ENCODE measurements at regions not wholly inside any gene's neighbourhood (a gene's known extent, or its start where the extent isn't known, plus 50 kb on each side); places are given as distances from the start of the nearest gene placed in this dataset.
"Not testable (repeated sequence)": the region's sequence is repeated elsewhere in the genome, so short reads cannot be mapped to it uniquely, and the experiment has no call there.

DNA sequence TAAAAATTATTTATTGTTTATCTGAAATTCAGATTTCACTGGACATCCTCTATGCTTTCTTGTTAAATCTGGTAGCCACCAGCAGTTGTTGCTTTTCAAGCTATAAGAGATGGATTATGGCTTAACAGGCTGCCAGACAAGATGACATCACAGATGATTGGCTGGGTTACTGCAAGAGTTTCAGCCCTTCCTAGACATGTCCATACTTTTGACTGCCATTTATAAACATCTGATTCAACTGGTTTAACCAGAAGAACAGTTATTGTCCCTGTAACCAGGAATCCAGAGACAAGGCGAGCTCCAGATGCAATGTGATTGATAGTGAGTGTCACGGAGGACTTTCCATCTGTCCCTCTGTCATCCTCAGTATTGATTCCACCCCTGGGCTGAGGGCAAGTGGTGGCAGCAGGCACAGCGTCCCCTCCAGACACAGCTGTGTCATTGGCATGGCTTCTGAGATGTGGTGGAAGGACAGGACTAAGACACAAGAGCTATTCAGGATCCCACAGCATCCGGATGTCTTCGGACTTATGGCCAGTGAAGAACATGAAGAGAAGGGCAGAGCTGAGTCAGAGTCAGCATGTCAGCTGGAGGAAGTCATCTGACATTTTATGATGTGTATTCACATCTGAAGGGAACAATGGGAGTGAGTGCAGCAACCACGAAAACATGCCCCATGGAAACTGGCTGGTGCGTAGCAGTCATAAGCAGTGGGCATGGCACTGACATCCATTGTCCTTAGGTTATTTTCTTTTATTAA lies 284.5 kb upstream of the CDYL start:
- DNase-seq (ENCODE audit: low spot score): peak; percentile 45

DNA sequence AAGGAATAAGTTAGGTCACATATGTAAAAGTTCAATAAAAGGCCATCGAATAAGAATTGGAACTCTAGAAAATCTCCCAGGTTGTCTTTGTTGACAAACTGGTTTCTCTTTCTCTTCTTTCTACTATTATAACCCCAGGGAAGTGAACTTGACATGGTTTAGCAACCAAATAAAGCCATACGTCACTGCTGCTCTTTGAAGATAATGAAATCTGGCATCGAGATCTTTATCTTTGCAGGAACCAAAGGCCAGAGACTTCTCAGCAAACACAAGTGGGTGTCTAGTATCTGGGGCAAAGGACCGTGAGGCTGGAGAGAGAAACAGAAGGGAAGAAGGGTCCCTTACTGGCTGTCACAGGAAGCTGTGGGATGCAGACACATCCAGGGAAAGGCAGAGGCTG lies 286.7 kb upstream of the CDYL start:
- DNase-seq (ENCODE audit: low spot score): no peak

DNA sequence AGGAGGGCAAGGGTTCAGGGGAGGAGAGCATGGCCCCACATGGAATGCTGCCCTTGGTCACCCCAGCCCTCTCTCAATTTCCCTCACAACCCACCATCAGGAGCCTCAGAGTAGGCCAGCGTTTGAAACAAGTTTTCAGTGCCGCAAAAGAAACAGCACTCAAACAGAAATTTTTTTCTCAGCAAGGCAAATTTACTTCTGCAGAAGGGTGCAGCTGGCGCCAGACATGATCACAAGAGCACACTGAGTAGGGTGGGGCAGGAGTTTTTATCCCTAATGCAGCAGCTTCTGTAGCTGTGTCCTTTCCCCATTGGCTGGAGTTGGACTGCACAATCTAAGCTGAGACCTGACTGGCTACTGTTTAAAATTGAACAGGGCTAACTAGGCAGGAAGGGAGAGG lies 287.8 kb upstream of the CDYL start:
- no peak for DNase-seq (ENCODE audit: low spot score)

DNA sequence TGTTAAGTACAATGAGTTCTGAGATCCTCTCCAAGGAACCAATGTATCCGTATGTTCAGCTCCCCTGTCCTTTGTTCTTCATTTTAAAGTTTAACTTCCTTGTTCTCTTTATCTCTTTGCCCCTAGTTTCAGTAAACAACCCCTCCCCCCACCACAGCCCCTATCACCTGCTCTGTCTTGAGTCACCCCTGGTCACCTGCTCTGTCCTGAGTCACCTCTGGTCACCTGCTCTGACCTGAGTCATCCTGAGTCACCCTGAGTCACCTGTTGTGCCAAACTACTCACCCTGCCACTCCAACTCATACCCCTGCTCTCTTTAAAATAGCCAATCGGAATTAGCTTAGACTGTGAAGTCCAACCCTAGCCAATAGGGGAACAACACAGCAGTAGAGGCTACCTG lies 288.7 kb upstream of the CDYL start:
- DNase-seq (ENCODE audit: low spot score): peak; percentile 93

DNA sequence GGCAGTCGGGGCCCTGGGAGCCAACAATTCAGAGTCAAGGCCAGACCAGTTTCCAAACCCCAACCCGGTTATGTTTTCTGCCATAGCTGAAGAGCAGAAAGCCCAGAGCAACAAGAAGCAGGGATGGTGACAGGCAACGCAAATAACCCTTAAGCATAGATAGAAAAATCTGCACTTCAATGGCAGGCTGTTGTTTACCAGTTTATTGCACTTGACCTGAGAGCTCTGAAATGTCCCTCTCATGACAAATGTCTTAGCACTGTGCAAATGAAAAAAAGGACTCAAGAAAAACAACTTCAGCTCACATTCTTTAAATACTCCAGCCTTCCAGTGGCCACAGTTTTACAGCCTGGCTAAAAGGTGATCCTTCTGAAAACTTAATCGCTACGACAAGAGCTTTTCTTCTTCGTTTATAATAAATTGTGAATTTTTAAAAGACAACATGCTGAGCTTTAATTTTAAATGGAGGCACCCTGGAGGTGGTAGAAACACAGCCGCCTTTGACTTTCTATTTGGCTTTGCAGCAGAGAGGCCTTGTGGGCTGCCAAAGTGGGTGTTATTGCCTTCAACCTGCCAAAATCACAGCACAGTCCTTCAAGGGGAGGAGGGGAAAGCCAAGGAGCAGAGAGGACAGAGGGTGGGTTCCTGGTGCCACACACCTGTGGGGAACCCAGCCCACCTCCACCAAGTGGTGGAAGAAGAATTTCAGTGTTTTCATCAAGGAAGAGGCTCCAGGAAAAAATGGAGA lies 289.5 kb upstream of the CDYL start:
- DNase-seq (ENCODE audit: low spot score): peak; percentile 27

DNA sequence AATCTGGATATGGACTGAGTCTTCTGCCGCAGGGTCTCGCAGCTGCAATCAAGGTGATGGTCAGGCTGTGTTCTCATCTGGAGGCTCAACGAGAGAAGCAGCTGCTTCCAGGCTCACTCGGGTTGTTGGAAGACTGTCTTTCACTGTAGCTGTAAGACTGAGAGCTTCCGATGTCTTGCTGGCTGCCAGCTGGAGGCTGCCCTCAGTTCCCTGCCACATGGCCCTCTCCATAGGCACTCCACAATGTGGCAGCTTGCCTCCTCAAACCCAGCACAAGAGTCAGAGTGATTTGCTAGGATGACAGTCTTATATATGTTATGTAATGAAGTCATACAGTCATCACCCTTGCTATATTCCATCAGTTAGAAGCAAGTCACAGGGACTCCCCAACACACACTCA lies 290.5 kb upstream of the CDYL start:
- DNase-seq (ENCODE audit: low spot score): no peak

DNA sequence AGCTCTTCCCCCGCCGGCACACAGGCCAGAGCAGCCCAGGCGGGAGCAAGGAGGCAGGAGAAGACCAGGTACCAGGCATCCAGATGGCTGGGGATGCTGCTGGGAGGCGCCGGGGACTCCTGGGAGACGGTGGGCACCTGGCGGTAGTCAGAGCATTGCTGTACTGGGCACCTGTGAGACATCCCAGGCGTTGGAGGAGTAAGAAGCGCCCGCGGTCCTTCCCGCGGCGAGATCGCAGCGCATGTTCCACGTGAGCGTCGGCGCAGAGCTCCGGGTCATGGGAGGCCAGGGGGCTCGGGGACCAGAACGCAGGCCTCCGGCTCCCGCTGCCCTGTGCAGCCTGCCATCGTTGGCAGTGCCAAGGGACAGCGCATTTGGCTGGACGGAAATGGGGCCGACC lies 293.7 kb upstream of the CDYL start:
- no peak for DNase-seq (ENCODE audit: low spot score)

DNA sequence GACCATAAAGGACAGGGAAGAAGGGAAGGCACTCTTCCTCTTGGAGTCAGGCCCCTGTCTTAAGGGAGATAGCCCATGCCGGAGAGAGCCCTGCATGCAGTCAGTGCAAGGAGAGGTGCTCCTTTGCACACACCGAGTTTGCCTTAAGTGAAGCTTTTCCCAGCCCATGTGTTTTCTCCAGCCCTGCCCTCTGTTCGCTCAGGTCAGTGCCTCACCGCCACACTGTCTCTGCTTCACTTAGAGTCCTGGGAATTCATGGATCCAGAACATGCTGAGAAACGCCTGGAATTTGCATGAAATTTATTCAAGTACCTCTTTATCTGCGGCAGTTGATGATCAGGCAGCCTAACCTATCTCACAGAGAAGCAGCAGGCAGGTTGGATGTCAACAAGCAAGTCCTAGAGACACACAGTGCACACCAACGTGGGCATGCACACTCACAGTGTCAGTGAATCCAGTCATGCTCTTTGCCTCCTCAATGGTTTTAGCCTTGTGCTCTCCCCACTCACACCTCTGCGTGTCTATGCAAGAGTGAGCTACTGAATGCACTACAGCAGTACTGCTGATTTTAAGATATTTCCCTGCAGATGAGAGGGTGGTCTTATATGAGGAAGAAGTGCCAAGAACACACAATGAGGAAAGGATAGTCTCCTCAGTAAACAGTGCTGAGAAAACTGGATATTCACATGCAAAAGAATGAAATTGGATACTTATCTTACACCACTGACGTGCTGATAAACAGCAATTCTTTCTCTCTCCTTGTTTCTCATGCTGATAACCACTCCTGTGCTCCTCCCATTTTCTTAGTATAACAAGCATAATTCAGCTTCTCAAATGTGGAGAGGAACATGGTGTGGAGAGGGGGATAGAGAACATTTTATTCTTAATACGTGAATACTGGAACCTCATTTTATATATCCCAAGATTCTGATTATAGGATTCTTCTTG lies 295.1 kb upstream of the CDYL start:
- no peak for DNase-seq (ENCODE audit: low spot score)

DNA sequence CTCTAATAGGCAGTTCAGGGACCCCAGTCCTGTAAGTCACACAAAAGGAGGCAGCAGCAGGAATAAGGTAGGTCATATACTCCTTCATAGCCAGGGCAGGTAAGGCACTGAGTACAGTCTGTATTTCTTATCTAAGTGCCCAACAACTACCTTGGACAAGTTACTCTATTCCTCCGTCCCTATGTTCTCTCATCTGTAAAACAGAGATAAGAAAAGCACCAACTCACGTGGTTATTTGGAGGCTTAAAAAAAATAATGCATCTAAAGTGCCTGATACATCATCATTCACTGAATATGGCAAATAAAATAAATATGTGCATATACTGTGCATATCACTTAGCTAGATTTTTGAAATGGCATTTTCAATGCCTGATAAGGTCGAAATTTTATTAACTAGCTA lies 298.1 kb upstream of the CDYL start:
- DNase-seq (ENCODE audit: low spot score): no peak

DNA sequence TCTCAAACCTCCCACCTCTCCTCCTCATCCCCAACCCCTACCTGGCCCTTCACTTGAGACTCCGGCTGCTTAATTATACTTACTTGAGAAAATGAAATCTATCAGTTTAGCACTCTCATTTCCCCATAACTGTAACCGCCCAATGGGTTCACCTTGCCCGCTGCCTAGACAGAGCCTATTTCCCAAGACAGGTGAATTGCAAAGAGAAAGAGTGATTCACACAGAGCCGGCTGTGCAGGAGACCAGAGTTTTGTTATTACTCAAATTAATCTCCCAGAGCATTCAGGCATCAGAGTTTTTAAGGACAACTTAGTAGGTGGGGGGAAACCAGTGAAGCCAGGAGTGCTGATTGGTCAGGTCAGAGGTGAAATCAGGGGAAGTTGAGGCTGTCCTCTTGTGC lies 301.4 kb upstream of the CDYL start:
- no peak for DNase-seq (ENCODE audit: low spot score)

DNA sequence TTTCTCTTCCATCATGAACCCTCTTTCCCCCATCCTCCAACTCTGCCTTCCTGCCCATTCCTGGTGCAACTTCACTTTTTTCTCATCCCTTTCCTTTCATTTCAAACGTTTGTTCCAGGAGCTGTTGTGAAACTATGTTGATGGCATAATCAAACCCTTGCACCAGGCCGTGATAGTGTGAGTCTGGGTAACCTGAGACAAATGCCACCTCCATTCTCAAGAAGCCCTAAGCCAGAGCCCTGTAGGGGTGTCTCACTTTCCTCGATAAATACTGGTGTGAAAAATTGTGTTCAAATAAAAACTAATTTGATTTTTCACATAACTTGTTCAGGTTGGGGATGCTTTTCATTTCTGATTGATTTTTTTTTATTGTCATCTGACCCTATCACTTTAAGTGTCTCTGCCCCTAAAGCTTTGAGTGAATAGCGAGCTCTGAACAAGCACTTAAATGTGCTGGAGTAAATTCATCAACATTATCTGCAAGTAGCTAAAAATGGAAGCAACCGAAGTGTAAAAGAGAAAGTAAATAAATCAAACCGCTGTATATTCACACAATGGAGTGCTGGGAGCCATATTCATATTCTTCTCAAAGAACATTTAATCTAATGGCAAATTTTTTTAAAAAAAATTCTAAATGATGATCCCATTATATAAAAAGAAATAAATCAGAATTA lies 303.1 kb upstream of the CDYL start:
- no peak for DNase-seq (ENCODE audit: low spot score)

DNA sequence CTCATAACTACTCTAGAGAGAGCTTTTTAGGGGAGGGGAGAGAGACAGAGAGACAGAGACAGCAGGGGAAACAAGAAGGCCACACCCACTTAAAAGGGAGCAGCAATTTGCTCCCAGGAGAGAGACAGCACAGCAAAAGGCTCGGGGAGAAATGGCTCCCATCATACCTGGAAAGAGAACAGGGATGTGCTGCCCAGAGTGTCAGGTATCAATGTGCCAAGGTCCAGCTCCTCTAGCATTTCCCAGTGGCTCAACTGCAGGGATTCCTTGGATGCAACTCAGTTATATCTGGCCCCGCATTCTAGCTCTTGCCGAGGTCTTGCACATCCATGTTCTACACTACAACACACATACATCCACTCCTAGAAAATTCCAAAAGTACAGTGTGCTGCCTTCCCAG lies 304.0 kb upstream of the CDYL start:
- no peak for DNase-seq (ENCODE audit: low spot score)

DNA sequence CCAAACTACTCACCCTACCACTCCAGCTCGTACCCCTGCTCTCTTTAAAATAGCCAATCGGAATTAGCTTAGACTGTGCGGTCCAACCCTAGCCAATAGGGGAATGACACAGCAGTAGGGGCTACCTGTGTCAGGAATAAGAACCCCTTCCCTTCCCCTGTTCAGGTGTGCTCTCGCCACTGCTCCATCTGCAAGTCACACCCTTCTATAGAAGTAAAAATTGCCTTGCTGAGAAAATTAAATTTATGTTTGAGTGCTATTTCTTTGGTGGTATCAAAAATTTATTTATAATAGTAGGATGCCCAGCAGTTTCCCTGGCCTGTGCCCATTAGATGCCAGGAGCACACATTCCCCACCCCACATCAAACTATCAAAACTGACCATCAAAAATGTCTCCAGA lies 304.7 kb upstream of the CDYL start:
- not testable (repeated sequence) for DNase-seq (ENCODE audit: low spot score)

DNA sequence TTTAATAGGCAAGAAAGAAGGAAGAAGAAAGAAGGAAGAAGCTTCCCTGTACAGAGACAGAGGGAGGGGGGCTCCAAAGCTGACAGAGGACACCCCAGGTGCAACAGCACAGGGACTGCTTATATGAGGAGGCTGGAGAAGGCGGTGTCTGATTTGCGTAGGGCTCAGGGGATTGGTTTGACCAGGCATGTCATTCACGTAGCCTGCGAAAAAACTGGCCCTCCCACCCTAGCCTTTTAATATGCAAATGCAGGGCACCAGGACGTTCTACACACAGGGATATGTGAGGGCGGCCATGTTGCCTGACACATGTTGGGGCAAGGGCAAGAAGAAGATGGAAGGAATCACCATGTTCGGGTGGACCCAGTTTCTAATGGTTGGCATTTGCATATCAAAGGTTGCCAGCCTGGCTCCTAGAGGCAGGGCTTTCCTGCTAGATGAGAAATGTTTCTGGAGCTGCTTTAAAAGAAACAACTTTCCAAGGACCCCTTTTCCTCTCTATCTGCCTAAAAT lies 305.4 kb upstream of the CDYL start:
- DNase-seq (ENCODE audit: low spot score): no peak

DNA sequence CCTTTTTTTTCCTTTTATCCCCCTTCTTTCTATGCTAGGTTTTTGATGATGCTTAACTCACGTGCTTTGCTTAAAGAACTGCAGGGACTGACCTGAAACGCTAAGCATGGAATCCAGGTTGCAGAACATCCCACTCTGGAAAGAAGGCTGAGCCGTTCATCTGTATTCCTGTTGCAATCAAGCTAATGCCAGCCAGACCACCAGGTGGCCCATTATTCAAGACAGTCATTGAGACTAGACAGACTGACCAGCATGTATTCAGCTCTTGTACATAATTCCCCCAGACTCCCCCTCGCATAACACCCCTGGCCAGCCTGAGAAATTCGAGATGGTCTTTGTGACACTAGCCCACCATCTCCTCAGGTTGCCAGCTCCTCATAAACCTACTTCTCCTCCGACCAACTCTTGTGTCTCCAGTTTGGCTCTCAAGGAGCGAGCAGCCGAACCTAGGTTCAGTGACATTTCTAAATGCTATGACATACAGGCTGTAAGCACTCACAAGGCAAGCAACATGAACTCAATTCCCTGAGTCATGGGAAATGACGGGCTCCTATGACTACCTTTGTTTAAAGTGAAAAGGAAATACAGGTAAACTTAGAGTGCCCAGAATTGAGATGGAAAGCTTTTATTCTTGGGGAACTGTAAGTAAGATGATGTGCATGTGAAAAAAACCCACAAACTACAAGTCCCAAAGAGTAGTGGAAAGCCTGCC lies 309.3 kb upstream of the CDYL start:
- DNase-seq (ENCODE audit: low spot score): peak; percentile 19

DNA sequence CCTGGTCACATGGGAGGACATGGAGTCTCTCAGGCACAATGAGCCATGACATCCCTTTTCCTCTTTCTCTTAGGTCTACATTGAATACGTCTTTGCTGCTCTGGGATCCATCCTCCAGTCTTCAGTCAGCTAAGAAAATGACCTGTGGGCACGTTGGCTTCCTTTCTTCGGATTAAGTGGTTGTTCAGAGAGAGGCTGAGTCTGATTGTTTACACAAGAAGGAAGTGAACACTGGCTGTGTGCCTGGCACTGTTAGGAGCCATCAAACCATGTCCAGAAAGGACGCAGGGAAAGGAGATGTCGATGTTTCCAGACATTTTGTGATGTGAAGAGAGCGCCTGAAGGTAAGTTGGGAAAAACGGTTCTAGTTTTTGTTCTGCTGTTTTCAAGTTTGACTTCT lies 309.9 kb upstream of the CDYL start:
- peak; percentile 63 for DNase-seq (ENCODE audit: low spot score)

DNA sequence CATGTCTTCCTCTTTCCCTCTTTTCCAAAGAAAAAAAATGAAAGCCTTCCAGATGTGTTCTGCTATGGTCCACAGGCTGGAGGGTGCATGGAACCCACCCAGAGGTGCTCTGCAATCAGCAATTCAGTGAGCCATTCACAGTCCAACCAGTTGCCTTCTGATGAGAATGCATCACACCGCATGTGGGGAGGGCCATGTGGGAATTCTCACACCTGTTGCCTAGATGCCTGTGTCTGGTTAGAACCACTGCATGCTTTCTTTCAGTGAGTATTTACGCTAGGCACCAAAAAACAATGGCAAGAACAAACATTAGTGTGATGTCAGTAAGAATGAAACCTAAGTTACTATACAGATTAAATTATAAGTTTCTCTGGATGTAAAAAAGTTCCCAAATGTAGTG lies 311.6 kb upstream of the CDYL start:
- DNase-seq (ENCODE audit: low spot score): no peak

DNA sequence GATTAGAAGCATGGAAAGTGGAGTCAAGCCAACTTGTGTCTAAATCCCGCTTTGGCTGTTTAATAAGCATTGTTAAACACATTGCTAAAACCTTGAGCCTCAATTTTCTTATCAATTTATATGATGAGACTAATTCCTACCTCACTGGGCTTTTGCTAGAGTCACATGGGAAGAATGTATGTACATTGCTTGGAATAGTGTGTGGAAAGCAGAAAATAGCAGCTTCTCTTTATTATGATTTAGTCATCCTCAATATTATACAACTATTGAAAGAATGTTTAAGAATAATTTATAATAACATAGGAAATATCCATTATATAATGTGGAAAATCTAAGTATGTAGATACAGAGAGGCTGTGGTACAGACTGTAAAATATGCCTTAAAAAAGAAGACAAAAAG lies 313.0 kb upstream of the CDYL start:
- no peak for DNase-seq (ENCODE audit: low spot score)

DNA sequence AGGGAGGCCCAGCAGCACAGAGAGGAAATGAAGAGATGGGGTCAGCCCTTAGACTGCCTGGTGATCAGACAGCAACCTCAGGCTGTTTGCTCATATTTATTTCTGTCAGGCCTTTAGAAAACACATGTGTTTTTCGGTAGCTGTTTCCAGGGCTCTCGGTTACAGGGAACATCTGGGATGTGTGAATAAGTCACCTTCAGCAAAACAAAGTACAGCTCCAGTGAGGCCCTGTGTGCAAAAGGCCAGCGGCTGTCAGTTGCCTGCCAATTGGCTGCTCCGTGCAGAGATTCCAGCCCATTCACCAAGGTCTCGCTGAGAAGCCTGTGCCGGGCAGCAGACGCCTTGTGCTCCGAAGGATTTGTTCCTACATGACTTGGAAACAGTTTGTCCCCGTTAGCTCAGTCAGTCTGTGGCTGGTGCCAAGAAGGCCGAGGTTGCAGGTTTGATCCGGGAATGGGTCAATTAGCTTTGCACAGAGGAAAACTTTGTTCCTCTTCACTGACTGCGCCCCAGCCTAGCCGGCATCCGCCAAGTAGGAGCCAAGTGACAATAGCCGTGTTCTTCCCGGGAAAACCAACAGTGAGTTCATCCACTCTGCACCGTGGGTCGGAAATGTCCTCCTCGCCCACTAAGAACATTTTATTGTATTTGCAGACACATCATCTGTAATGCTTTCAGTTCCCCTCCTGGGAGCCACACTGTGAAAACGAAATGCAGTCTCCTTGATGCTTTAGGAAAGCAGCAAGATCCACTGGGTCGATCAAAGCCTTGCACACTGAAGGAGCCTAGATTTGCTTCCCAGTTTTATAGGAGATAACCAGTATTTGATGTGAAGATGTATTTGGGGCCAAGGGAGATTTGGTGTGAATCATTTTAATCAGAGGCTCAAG lies 315.4 kb upstream of the CDYL start:
- DNase-seq (ENCODE audit: low spot score): no peak

DNA sequence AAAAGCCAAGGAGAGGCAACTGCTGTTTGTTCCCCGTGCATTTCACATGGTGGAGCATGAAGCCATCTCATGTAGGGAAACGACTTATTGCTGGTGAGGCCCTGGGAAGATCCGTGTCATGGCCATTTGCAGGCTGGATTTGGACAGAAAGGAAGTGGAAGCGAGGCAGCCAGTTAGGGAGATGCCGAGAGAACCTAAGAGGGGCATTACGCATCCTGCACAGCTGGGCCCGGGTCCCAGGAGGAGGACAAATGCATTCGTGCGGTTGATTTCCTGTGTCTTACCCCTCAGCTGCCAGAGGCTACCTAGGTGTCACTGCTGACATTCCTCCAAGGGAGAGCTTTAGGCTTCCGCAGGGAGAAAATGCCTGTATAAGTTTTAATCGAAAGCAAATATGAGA lies 316.2 kb upstream of the CDYL start:
- DNase-seq (ENCODE audit: low spot score): no peak

All from kidney tubule cell (primary cell).